NCI-H1436 (cell line): ENCODE measurements at regions not wholly inside any gene's neighbourhood (a gene's known extent, or its start where the extent isn't known, plus 50 kb on each side); places are given as distances from the start of the nearest gene placed in this dataset.

Experiments
- DNase-seq: peaks from one replicate; lab custom pipeline; 2025; lab: John Stamatoyannopoulos, UW

DNA sequence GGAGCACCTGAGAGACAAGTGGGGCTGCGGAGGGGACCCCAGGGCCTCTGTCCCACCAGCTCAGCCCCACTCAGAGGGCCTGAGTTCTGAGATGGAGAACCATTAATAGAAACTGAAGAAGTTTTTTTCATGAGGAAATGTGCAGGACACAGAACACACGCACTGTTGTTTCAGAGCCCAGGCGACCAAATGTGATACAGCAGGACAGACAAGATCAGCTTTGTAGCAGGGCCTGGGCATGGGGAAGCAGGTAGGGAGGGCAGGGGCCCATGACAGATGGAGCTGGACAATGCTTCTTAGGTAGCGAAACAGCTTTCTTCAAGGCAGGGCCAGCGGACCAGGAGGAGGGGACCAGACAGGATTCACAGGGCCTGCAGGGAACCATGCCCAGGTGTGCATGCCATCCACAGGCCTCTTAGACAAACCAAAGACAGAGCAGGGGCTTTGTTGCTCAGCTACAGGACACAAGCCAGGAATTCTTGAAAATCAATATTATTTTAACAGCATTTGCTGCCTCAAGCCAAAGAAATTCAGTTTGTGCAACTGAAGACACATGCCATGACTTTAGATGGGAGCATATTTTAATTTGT lies 252.8 kb upstream of the GYPC start:
- no peak for DNase-seq

DNA sequence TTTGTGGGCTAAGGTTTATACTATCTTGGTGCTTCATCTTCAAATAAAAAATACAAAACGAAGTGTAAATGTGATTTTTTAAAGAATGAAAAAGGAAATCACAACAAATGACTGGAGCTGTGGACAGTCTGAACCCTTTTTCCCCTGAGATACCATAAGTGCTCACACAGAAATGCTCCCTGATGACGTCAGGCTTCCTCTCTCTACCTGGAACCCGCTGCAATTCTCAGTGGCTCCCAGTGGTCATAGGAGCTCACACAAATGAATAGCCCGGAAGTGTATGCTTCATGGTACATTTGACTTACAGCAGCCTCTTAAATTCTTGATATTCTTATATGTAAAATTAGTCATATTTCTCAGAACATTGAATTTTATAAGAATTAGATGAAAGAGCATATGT lies 249.7 kb upstream of the GYPC start:
- DNase-seq, result no peak

DNA sequence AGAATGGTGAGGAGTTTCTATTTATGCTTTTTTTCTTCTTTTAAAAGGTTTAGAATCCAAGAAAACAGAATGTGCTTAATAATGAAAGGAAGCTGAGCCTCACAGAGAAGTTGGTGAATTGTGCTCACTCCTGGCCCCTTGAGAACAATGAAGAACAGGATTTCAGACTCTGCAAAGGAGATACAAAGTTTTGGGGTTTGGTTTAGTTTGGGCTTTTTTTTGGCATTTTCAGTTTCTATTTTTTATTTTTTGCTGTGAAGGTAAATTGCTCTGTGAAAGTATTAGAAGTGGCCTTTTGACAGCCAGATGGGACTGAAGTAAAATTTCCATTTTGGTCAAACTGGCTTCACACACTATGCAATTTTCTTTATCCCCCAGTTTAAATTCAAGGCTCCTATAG lies 247.3 kb upstream of the GYPC start:
- no peak for DNase-seq

DNA sequence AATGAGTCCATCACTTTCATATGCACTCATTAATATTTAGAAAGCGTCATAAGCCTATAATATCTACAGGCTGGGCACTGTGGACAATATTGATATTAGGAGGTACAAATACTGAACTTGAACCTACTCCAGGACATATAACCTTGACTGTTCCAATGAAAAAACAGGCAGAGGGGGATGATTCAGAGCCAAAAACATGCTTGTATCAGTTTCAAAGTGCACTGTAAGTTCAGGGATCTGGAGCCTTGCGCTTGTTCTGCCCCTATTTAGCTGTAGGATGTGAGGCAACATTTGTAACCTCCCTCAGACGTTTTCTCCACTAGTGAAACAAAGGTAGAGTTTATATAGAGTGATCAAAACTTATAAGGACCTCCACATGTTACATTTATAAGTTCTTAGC lies 246.1 kb upstream of the GYPC start:
- DNase-seq, result no peak

DNA sequence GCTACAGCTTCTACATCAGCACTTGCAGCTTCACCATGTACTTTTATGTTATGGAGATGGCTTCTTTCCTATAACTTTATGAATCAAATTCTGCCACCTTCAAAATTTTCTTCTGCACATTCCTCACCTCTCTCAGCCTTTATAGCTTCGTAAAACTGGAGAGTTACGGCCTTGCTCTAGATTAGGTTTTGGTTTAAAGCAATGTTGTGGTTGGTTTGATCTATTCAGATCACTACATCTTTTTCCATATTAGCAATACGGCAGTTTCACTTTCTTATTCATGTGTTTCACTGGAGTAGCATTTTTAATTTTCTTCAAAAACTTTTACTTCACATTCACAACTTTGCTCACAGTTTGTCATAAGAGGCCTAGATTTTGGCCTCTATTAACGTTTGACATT lies 242.9 kb upstream of the GYPC start:
- no peak for DNase-seq

DNA sequence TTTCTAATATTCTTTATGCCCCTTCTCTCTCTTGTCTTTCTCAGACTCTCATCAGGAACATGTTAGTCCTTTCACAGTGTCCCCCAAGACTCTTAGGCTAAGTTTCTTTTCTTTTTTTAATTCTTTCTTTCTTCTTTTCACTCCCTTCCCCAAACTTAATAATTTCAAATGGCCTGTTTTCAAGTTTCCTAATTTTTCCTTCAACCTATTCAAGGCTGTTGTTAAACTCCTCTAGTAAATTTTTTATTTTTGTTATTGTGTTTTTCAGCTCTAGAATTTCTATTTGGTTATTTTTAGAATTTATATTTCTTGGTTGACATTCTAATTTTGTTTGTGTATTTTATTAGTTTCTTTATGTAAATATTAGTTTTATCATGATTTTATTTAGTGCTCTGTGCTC lies 236.6 kb upstream of the GYPC start:
- DNase-seq, result no peak

DNA sequence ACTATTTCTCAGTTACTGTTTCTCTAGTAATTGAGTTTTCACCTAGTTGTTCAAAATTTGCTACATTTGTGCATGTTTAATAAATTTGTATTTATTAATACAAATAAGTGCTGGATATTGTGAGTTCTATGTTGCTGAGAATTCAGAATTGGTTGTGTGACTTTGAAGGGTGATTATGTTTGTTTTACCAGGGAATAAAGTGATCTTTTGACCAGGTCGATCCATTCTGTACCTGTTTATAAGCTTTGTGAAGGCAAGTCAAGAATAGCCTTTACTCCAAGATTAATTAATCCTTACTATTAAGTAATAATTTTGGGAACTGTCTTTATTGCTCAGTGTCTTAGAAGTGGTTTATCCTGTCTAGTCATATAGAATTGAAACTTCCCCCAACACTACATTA lies 230.0 kb upstream of the GYPC start:
- no peak for DNase-seq

DNA sequence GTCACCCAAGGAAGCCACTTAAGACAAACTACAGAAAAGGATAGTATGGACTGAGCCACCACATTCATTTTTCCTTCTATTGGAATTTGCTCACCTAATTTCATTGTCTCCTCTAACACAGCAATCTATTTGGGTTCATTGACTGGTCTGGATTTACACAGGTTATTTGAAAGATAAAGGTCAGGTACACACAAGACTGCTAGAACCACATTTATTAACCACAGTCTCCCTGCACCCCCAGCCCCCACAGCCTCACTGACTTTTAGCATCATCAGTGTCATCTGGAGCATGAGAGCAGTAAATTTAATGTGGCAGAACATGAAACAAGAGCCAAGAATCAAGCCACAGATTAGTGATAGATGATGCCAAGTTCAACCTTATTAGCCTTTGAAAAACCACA lies 226.9 kb upstream of the GYPC start:
- no peak for DNase-seq

DNA sequence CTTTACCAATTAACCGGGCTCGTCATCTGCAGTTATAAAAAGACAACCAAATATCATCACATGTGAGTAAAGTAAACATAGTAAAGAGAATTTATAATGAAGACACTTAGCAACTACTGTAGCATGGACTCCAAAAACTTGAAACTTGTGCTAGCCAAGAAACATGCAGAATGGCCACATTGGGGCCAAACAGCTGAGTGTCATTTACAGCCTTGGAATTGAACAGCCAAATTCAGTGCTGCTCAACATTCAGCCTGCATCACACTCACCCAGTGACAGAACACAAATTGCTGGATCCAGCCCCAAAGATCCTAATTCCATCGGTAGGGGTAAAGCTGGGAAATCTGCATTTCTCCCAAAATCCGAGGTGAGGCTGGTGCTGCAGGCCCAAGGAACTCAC lies 224.8 kb upstream of the GYPC start:
- no peak for DNase-seq

DNA sequence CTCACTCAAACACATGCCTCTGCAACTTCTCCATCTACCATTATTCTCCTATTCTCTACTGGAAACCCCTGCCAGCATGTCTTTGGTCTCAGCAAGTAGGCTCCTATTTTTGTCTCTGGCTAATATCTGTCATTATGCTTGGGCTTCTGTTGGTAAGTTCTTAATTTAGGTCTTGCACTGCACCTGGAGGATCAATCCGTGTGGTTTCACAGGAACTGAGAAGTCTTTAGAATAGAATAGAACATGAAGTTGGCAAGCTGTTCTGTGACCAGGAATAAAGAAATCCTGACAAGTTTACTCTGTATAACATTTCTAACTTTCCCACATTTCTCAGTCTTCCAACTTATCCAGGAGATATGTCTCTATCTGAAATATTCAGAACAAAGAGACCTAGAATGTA lies 219.5 kb upstream of the GYPC start:
- DNase-seq, result no peak

DNA sequence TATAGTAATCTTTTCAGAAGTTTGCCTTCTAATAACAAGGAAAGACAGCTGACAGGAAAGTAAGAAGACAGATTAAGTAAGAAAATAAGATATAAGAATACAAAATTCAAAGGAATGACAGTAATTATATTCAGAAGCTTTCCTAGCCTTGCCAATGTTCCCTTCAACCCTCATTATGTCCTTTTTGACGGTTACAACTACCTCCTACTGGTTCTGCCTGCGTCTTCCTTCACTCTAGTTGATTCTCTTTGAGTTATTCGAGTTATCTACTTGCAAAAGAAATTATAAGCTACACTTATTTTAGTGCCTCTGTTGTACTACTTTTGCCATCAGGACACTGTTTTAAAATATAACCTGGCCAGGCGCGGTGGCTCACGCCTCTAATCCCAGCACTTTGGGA lies 218.9 kb upstream of the GYPC start:
- no peak for DNase-seq

DNA sequence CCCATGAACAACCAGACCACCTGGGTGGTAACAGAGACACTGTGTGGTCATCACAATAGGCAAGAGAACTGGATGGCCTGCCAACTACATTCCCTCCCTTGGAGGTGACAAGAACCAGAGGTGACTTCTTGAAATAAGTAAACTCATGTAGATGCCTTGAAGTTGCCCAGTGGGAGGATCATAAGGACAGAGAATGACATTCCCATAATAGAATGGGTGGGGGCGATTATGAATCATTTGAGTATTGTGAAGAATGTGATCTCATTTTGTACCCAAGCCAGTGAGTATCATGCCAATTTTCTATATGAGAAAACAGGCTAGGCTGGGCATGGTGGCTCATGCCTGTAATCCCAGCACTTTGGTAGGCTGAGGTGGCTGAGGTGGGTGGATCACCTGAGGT lies 211.4 kb upstream of the GYPC start:
- no peak for DNase-seq

DNA sequence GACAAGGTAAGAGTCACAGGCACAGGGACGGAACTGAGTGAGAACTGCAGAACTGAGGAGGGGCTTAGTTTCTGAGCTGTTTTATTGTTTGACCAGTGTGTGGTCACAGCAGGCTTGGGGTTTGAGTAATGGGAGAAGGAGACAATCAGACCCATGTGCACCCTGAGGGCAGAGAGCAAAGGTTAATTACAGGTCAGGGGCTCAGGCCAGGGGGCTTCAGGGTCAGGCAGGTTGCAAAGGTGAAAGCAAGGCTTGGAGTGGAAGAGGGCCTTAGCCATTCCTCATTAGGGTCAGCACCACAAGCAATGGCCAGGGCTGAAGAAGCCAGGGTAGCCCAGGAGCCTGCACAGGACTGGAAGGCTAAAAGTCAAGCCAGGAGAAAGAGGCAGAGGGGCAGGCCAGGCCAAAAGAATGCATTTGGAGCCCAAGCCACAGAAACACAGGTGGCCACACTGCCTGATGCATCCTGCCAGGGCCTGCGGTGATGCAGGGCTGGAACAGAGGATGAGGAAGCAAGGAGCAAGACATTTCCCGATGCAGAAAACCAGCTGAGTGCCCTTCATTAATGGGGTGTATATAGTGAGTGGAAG lies 209.8 kb upstream of the GYPC start:
- DNase-seq, result no peak

DNA sequence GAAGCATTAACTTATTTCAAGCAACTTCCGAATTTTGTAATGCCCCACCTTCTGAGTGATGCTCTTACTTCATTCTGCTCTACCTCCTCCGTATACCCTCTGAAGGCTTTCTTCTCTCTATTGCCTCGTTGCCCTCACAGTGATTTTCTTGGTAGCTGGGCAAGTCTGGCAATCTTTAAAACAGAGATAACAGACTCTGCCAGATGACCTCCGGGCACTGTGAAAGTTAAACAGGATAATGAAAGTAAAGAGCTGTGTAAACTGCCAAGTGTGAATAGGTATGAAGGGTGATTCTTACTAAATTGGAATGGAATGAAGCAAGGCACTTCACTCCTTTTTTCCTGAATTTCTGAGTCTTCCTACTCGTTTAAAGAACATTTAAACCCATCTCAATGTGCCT lies 207.3 kb upstream of the GYPC start:
- DNase-seq, result no peak

DNA sequence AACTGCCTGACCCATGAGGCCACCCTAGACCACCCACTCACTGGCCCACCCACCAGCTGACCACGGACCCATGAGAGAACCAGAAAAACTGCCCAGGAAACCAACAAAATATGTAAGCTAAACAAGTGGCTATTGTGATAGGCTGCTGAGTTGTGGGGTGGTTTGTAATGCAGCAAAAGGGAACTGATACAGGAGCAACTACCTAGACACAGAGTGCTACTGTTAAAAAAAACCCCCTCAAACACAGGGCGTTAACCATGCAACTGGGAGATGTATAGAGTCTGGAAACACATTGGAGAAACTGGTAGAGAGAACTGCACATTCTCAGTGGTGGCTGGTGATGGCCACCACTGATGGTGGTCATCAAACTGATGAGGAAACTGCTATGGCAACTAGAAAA lies 206.3 kb upstream of the GYPC start:
- no peak for DNase-seq

DNA sequence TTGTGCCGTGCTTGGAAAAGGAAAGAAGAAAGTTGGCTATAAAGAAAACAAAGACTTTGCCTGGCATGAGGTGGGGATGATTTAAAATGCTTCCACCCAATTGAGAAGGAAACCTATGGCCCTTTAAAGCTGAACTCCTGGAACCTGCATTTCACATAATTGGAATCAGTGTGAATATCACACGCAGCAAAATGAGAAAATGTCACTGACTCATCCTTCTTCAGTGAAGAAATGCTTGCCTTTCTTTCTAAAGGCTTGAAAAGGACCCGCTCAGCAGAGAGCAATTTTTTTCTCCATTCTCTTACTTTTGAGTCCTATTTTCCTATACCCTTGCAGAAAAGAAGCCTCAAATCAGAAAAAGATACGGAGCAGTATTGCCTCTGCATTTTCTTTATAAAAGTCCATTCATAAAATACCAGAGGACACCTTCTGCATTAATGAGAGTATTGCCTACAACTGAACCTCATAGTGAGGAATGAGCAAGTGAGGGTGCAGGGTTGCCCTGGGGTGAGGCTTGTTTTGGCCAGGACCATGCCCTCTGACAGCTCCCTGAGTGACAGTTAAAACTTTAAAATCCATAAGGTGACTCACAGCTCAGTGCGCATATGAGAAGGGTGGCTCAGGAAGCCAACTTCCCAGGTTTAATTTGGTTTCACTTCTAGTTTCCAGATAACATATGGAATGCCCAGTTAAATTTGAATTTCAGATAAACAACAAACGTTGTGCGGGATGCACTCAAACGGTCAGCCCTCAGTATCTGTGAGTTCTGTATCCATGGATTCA lies 191.9 kb upstream of the GYPC start:
- DNase-seq, result no peak

DNA sequence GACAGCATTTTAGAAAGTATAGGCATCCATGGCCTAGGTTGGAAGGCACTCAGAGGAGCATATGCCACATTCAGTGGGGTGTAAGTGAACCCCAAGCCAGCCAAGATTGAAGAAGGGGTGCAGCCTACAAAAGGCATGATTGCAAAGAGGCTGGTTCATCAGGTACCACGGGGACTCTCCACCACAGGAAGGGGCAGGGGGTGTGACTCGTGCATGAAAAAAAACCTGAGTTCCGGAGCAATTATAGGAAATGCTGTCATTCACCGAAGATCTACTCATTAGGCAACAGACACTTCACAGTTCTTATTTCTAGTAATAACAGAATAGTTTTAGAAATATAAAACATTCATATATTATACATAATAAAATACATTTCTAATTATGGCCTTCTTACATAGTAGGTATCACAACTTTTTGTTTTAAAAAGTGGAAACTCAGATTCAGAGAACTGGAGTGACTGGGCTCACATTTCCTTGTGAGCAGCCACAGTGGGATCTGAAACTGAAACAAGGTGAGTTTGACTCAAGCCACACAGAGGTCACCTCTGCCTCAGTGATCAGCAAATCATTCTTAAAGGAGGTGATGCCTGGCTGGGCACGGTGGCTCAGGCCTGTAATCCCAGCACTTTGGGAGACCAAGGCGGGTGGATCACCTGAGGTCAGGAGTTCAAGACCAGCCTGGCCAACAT lies 188.4 kb upstream of the GYPC start:
- no peak for DNase-seq

DNA sequence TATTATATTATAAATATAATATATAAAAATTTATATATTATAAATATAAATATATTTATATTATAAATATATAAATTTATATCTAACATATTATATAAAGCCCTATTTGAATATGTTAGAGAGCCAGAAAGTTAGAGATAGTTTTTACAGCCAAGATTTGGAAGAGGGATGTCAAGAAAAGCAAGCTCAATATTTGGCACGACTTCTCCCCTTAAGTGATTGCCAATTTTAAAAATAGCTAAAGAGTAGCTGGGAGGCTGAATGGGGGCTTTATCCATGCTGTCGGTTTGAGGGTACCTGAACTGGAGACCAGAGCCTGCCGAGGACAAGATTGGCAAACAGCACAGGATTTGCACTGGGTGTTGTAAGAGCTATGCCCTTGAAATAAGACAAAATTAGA lies 180.9 kb upstream of the GYPC start:
- no peak for DNase-seq

DNA sequence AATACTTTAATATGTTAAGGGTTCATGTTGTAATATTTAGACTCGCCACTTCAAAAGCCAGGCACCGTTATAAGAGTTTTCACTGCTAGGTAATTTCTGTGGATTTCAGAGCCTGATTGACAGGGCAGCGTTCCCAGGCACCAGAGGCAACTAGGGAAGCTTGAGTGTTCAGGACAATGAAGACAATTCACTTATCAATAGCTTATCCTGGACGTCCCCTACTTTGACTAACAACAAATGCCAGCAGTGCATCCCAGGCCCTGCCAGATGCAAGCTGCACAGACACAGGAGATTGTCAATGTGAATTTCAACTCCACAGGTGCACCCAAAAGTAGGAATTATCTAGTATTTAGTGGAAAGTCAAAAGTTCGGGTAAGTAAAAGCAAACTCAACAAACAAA lies 179.3 kb upstream of the GYPC start:
- DNase-seq, result no peak

DNA sequence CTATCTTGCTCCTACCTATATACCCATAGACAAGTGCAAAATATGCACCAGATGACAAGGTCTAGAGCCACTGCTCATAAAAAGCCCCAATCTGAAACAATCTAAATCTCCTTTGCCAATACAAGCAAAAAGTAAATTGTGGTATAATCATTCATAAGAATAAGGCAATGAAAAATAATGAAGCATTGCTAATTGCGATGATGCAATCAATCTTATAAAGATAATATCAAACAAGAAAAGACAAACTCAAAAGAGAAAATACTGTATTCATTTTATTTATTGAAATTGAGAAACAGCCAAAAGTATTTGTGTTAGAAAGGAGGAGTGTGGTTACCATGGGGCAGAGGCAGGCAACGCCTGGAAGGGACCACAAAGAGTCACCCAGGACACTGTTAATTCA lies 175.9 kb upstream of the GYPC start:
- DNase-seq, result no peak

DNA sequence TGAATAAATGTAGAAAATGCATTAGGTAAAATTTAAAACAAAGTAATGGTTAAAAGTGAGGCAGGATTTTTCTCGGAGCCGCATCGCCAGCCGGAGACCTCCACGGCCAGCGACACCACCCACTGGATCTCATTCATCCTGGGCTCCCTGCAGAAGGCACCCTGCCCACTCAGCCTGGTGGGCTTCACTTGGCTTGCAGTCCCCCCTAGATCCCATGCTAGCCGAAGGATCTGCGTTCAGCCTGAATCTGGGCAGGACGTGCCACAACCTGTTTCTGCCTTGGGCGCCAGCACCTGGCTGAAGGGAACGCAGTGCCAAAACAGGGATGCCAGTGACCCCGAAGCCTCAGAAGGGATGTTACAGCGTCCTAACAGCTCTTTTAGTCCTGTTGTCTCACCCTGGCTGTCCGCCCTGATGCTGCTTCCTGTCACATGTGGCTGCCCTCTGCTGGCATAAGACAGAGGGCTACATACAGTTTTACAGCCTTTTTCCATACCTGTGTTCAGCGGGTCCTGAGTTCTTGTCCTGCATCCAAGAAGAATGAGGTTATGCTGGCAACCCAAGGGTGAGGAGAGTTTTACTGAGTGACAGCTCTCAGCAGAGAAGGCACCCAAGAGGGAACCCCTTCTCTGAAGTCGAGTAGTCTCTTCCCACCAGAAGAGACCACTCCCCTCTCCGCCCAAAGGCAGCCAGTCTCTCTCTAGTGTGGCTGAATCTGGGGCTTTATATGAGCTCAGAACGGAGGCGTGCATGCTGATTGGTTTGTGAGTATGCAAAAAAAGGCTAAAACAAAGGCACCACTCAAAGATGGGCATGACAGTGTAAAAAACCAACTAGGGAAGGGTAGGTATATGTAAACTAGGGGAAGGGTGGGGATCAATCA lies 173.1 kb upstream of the GYPC start:
- DNase-seq, result no peak

DNA sequence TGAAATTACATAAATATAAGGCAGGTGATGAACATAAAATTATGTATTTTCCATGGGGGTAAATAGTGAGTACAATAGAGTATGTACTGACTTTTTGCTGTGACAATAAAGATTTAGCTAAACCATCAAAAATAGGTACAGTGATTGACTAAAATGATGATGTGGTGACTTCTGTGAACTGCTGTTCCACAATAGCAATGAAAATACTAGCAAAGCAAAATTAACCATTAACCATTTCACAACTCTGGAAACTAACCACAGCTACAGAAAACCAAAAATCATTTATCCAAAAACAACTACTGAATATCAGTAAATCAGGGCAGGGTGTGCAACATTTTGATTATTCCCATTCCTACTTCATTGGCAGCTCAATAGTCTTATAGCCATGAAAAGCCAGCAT lies 161.4 kb upstream of the GYPC start:
- DNase-seq, result no peak
